Cardiac muscle cell (in vitro differentiated cells and primary cell): ENCODE measurements at regions not wholly inside any gene's neighbourhood (a gene's known extent, or its start where the extent isn't known, plus 50 kb on each side); places are given as distances from the start of the nearest gene placed in this dataset.

Experiments used
- DNase-seq, 2 donors: peaks; one replicate each; pipeline versions ENCODE4 v3.0.0 to v3.0.0-alpha.2; 2010 to 2017; ENCODE audit warnings: low read depth in 1 of 2, low spot score in 1 of 2
- H3K27ac ChIP-seq: fragments of 200-600 bp; sonication (generic); 2 replicates; pipeline ENCODE4 v1.5.1; 2016
- H3K27me3 ChIP-seq: fragments of 200-600 bp; sonication (generic); 2 replicates; pipeline ENCODE4 v1.6.0; 2016; ENCODE audit warnings: control low read depth
- H3K36me3 ChIP-seq: fragments of 200-600 bp; sonication (generic); 2 replicates; pipeline ENCODE4 v1.5.1; 2016; ENCODE audit warnings: control low read depth
- H3K4me1 ChIP-seq: fragments of 200-600 bp; sonication (generic); 2 replicates; pipeline ENCODE4 v1.8.1; 2017; ENCODE audit warnings: low read depth, mild to moderate bottlenecking, mixed run types
- H3K4me3 ChIP-seq: fragments of 200-600 bp; sonication (generic); 2 replicates; pipeline ENCODE4 v1.5.1; 2016; ENCODE audit warnings: mild to moderate bottlenecking
- H3K9me3 ChIP-seq: fragments of 200-600 bp; sonication (generic); 2 replicates; pipeline ENCODE4 v1.5.1; 2017; ENCODE audit warnings: low read depth, mild to moderate bottlenecking, control low read depth
- TF ChIP-seq, protein P1 (sequence below): IDR thresholded peaks from 2 replicates; pipeline ENCODE4 v1.5.1; 2012; ENCODE audit warnings: low read depth, mild to moderate bottlenecking, low read length

DNA sequence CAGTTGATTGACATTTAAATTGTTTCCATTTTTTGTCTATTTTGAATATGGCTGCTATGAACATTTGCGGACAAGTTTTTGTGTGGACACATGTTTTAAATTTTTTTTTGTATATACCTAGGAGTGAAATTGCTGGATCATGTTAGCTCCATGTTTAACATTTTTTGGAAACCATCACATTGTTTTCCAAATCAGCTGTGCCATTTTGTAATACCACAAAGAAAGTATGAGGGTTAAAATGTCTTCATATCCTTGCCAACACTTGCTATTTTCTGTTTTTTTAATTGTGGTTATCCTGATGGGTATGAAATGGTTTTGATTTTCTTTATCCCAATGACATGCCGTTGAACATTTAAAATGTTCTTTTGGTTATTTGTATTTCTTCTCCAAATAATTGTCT lies 52.1 kb downstream of the CARTPT start:
- Histone ChIP-seq H3K36me3 (no peaks in the 10 kb centered on the region), H3K4me1 (no peaks in the 10 kb centered on the region), H3K27ac (no peak overlapping the region), H3K27me3 (no peaks in the 10 kb centered on the region), H3K4me3 (no peak overlapping the region), H3K9me3 (no peaks in the 10 kb centered on the region)
- no peak for DNase-seq
- TF ChIP-seq, protein P1, sequence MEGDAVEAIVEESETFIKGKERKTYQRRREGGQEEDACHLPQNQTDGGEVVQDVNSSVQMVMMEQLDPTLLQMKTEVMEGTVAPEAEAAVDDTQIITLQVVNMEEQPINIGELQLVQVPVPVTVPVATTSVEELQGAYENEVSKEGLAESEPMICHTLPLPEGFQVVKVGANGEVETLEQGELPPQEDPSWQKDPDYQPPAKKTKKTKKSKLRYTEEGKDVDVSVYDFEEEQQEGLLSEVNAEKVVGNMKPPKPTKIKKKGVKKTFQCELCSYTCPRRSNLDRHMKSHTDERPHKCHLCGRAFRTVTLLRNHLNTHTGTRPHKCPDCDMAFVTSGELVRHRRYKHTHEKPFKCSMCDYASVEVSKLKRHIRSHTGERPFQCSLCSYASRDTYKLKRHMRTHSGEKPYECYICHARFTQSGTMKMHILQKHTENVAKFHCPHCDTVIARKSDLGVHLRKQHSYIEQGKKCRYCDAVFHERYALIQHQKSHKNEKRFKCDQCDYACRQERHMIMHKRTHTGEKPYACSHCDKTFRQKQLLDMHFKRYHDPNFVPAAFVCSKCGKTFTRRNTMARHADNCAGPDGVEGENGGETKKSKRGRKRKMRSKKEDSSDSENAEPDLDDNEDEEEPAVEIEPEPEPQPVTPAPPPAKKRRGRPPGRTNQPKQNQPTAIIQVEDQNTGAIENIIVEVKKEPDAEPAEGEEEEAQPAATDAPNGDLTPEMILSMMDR, result no peak

DNA sequence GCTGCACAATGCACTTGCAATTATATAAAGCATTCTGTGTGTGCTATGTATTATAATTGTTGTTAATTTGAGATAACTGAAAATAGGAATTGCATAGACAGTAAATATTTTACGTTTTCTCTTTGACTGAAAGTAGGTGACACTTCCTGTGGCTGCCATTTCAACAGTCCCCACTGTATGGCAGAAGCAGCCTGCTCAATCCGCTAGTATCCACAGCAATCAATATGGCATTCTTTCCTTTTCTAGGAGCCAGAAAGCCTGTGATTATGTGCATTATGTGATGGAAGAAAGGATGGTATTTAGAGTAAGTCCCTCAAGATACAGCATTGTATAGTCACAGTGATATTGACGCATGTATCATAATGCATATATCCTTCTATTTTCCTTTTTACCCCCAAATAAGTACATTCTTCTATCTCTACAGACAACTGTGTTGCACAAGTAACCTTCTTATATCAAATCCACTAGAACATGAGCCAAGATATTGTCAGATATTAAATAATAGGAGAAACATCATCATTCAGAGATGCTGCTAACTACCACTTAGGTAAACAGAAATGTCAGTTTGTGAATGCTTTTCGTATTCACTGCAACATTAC lies 59.7 kb downstream of the CARTPT start:
- Histone ChIP-seq H3K27me3 (no peaks in the 10 kb centered on the region), H3K4me3 (no peak overlapping the region), H3K4me1 (peaks cover 6% of the 10 kb centered on the region), H3K9me3 (no peaks in the 10 kb centered on the region), H3K27ac (no peak overlapping the region), H3K36me3 (no peaks in the 10 kb centered on the region)
- TF ChIP-seq, protein P1, result peak; percentile 60
- DNase-seq, result peak; percentile 45 to 57

DNA sequence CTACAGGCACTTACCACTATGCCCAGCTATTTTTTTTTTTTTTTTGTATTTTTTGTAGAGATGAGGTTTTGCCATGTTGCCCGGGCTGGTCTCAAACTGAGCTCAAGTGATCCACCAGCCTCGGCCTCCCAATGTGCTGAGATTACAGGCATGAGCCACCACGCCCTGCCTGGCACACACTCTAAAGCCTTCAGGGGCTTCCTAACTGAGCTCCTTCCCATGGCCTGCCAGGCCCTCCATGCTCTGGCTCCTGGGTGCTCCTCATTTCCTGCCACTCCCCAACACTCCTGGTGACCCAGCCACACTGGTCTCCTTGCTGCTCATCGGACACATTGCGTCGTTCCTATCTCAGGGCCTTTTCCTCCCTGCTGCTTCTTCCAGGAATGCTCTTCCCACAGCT lies 61.5 kb downstream of the CARTPT start:
- Histone ChIP-seq H3K36me3 (no peaks in the 10 kb centered on the region), H3K9me3 (no peaks in the 10 kb centered on the region), H3K4me1 (peaks cover 6% of the 10 kb centered on the region), H3K4me3 (no peak overlapping the region), H3K27ac (no peak overlapping the region), H3K27me3 (no peaks in the 10 kb centered on the region)
- TF ChIP-seq, protein P1, result no peak
- no peak for DNase-seq

DNA sequence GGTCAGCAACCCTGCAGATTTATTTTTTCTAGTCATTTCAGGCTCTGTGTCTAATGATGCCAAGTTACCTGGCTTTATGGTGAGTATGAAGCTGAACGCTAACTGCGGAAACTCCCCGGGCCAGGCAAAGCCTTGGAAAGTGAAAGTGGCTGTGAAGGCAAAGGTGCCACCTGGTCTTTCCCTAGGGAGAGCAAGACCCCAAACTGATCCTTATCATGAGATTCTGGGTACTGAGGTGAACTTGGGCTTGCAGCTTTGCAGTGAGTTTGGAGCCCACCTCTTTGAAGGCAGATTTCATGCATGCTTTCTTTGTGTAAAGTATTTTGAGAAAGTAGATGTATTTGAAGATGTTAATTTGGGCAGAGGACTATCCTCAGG lies 63.3 kb downstream of the CARTPT start:
- peaks cover 6% of the 10 kb centered on the region for H3K4me1 ChIP-seq
- H3K9me3 ChIP-seq, result no peaks in the 10 kb centered on the region
- H3K4me3 ChIP-seq, result no peak overlapping the region
- TF ChIP-seq, protein P1, result no peak
- H3K27ac ChIP-seq, result no peak overlapping the region
- H3K36me3 ChIP-seq, result no peaks in the 10 kb centered on the region
- no peaks in the 10 kb centered on the region for H3K27me3 ChIP-seq
- no peak for DNase-seq

DNA sequence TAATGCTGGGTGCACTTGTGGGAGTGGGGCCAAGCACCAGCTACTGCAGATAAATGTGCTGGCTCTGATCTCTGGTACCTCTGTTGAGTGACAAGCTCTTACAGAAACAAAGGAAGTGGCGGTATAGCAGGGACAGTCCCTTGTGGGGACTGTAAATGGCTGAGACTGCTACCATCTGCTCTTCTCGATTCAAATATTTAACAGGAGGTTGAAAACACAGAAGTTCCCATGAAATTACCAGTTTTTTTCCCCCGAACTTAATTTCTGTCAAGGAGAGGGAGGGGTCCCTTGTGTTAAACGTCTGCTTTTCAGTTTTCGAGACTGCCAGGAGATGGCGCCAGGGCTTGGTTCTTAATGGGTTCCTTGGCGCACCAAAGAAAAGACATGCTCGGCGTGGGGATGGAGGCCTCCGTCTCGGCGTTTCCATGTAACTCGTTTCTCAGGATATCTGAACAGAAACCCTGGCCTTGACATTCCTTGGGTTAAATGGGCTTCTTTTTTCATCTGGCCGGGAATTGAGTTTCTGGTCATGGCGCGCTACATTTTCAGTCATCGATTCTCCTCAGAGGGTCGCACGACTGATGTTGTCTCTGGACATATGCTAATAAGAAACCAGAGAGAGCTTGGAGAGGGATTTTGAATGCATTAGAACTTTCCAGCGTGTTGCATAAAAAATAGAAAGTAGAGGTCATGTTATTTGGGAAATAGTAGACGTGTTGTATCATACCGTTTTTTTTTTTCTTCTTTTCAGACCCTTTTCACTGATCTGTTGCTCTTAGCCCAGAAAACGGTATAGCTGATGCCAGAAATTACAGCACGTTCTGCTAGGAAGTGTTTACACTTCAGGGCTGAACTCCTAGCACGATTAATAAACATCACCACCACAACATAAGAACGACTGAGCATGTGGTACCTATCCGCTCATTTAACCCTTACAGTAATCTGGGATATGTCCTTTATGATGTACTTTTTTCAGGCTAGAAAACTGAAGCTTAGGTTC lies 64.0 kb downstream of the CARTPT start:
- Histone ChIP-seq H3K4me1 (peaks cover 6% of the 10 kb centered on the region), H3K27ac (no peak overlapping the region), H3K4me3 (no peak overlapping the region), H3K27me3 (no peaks in the 10 kb centered on the region), H3K36me3 (no peaks in the 10 kb centered on the region), H3K9me3 (no peaks in the 10 kb centered on the region)
- TF ChIP-seq, protein P1, result peak; percentile 87
- peak; percentile 85 to 87 for DNase-seq
